ENCODE measurements at regions not wholly inside any gene's neighbourhood (a gene's known extent, or its start where the extent isn't known, plus 50 kb on each side); places are given as distances from the start of the nearest gene placed in this dataset.

- TF ChIP-seq ZNF462 (CRISPR knock-in tag; IDR thresholded peaks at IDR 0.05) = no peak
- no peak for TF ChIP-seq NANOG (IDR thresholded peaks at IDR 0.05; ENCODE audit: borderline replicate concordance)
- TF ChIP-seq CTCF (conservative IDR thresholded peaks at IDR 0.05; ENCODE audit: low read depth in 2 of 2) = no peak
- no peak for TF ChIP-seq POLR2AphosphoS5 (IDR thresholded peaks at IDR 0.05; ENCODE audit: low read depth)
- TF ChIP-seq EZH2 (IDR thresholded peaks at IDR 0.05; ENCODE audit: low read depth, unreplicated experiment) = no peak
- TF ChIP-seq EZH2phosphoT487 (IDR thresholded peaks at IDR 0.05; ENCODE audit: unreplicated experiment) = no peak
Observed at GRCh38 chr12:92550661-92551060, 152.1 kb upstream of the PLEKHG7 start.

Measured in GM23338 (cell line).